Thyroid gland (tissue), 4 donors: ENCODE measurements at regions not wholly inside any gene's neighbourhood (a gene's known extent, or its start where the extent isn't known, plus 50 kb on each side); places are given as distances from the start of the nearest gene placed in this dataset.

Experiments
- POLR2A ChIP-seq, 2 donors: fragments of 450-650 bp; IDR thresholded peaks; one replicate each; pipeline ENCODE4 v1.6.1; 2017; ENCODE audit warnings: antibody characterized with exemption in 2 of 2, mild to moderate bottlenecking in 2 of 2, moderate library complexity in 1 of 2
- TF ChIP-seq, protein P1 (sequence below), 6 experiments: fragments of 200-600 bp in 3 of 6; fragments of 450-650 bp in 3 of 6; sonication (generic) in 3 of 6; IDR thresholded peaks; one replicate each; pipeline ENCODE4 v1.5.1; 2016 to 2019; ENCODE audit warnings: antibody characterized with exemption in 6 of 6, mild to moderate bottlenecking in 2 of 6, inconsistent platforms in 1 of 6, moderate library complexity in 1 of 6

DNA sequence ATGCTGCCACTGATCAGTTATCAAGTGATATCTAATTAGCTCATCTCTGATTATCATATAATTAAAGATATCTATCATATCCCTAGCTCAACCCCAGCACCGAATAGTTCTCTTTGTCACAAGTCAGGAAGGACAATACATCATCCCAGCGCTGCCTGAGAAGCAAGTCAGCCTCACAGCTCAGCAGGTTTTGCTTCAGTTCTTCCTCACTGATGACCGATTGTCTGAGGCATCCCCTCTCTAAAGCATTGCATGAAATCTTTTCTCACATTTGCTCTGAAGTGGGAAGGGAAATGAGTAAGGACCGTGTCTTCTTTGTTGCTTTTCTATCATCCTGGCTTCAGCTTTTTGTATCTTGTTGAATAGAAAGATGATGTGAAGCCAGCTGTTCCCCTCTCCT, 247.9 kb downstream of the CMPK2 start:
- TF ChIP-seq, protein P1, sequence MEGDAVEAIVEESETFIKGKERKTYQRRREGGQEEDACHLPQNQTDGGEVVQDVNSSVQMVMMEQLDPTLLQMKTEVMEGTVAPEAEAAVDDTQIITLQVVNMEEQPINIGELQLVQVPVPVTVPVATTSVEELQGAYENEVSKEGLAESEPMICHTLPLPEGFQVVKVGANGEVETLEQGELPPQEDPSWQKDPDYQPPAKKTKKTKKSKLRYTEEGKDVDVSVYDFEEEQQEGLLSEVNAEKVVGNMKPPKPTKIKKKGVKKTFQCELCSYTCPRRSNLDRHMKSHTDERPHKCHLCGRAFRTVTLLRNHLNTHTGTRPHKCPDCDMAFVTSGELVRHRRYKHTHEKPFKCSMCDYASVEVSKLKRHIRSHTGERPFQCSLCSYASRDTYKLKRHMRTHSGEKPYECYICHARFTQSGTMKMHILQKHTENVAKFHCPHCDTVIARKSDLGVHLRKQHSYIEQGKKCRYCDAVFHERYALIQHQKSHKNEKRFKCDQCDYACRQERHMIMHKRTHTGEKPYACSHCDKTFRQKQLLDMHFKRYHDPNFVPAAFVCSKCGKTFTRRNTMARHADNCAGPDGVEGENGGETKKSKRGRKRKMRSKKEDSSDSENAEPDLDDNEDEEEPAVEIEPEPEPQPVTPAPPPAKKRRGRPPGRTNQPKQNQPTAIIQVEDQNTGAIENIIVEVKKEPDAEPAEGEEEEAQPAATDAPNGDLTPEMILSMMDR (IDR thresholded peaks at IDR 0.05) = no peak
- no peak for TF ChIP-seq POLR2A (IDR thresholded peaks at IDR 0.05)
